ENCODE measurements at regions not wholly inside any gene's neighbourhood (a gene's known extent, or its start where the extent isn't known, plus 50 kb on each side); places are given as distances from the start of the nearest gene placed in this dataset.

DNA sequence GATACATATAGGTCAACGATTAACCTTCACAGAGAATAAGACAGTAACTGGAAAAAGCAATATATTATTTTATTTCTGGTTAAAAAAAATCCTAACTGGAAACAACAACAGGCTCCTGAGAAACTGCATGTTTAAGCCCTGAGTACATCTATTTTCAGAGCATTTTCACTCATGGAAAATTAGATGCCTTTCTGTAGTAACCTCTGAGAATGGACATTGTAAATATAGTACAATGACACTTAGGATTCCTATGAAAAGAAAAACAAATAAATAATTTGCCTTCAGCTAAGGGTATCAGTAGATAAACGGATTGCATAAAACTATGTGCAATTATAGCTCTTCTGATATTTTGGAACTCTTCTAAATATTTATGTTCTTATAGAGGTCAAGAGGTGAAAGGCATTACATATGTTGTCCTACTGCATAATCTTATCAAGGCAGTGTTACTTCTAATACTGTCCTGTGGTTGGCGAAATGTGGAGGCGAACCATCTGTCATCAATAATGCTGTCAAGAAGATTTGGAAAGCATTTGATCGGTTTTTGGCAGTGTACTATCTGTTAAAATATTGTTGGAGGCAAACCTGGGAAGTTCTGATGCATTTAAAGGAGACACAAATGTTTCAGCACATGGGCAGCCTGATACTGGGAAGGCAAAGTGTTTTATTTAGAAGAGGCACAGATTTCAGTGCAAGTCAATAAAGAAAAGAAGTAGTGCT is 381.8 kb downstream of the BTG1 start:
- TF ChIP-seq, protein P1, sequence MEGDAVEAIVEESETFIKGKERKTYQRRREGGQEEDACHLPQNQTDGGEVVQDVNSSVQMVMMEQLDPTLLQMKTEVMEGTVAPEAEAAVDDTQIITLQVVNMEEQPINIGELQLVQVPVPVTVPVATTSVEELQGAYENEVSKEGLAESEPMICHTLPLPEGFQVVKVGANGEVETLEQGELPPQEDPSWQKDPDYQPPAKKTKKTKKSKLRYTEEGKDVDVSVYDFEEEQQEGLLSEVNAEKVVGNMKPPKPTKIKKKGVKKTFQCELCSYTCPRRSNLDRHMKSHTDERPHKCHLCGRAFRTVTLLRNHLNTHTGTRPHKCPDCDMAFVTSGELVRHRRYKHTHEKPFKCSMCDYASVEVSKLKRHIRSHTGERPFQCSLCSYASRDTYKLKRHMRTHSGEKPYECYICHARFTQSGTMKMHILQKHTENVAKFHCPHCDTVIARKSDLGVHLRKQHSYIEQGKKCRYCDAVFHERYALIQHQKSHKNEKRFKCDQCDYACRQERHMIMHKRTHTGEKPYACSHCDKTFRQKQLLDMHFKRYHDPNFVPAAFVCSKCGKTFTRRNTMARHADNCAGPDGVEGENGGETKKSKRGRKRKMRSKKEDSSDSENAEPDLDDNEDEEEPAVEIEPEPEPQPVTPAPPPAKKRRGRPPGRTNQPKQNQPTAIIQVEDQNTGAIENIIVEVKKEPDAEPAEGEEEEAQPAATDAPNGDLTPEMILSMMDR (IDR thresholded peaks at IDR 0.05): no peak
- TF ChIP-seq EP300 (IDR thresholded peaks at IDR 0.05): no peak
- no peak for TF ChIP-seq POLR2A (IDR thresholded peaks at IDR 0.05)
